Left ventricle myocardium inferior (tissue), 1 donor: ENCODE measurements at regions not wholly inside any gene's neighbourhood (a gene's known extent, or its start where the extent isn't known, plus 50 kb on each side); places are given as distances from the start of the nearest gene placed in this dataset.
A peak's percentile ranks its signal among the peaks of the same experiment; 100 is the strongest.

Experiments used
- DNase-seq: peaks from one replicate; pipeline ENCODE4 v3.0.0-alpha.2; 2020
- H3K27ac ChIP-seq: fragments of 200-600 bp; replicated peaks from 2 replicates; pipeline ENCODE4 v1.8.0; 2021
- H3K27me3 ChIP-seq: fragments of 200-600 bp; 2 replicates; pipeline ENCODE4 v1.8.0; 2021; ENCODE audit warnings: low read depth
- H3K36me3 ChIP-seq: fragments of 200-600 bp; 2 replicates; pipeline ENCODE4 v1.8.0; 2021
- H3K4me1 ChIP-seq: fragments of 200-600 bp; 2 replicates; pipeline ENCODE4 v1.8.0; 2021
- H3K4me3 ChIP-seq: fragments of 200-600 bp; 2 replicates; pipeline ENCODE4 v1.8.0; 2021; ENCODE audit warnings: mild to moderate bottlenecking, moderate library complexity
- H3K9me3 ChIP-seq: fragments of 200-600 bp; replicated peaks from 2 replicates; pipeline ENCODE4 v1.8.0; 2021
- CTCF ChIP-seq: fragments of 200-600 bp; IDR thresholded peaks from 2 replicates; pipeline ENCODE4 v1.8.0; 2021; ENCODE audit warnings: antibody characterized with exemption, mild to moderate bottlenecking, borderline replicate concordance
- intact Hi-C: fragments of 100-400 bp; cut with micrococcal nuclease; formaldehyde crosslinking; loops from one replicate; pipeline ENCODE4 v1.11.0; 2022
- microRNA-seq: library from miRNA; unstranded; fragments of <30 nt; microRNA quantifications from one replicate; pipeline ENCODE4 v1.2.0, GENCODE V29; 2020
- donor health status: DM: no; HTN: yes; CAD: no; lungs with severe emphysema.

- intact Hi-C loops, result no loop called here
- no peak for DNase-seq
- Histone ChIP-seq H3K27me3 (no peaks in the 10 kb centered on the region), H3K4me3 (no peak overlapping the region), H3K9me3 (no peaks in the 10 kb centered on the region), H3K4me1 (no peaks in the 10 kb centered on the region), H3K36me3 (no peaks in the 10 kb centered on the region), H3K27ac (no peak overlapping the region)
- no peak for TF ChIP-seq CTCF
These were observed 65.8 kb upstream of the DIPK2B start for GRCh38 chrX:45266456-45266855.

GRCh38 chrX:45264865-45265264 lies 64.2 kb upstream of the DIPK2B start:
- no peak for TF ChIP-seq CTCF
- H3K36me3 ChIP-seq, result no peaks in the 10 kb centered on the region

GRCh38 chrX:45261471-45261870 lies 60.8 kb upstream of the DIPK2B start:
- no peak for DNase-seq
- H3K9me3 ChIP-seq, result no peaks in the 10 kb centered on the region
- no peak overlapping the region for H3K27ac ChIP-seq
- no peaks in the 10 kb centered on the region for H3K36me3 ChIP-seq
- intact Hi-C loops, result no loop called here
- no peaks in the 10 kb centered on the region for H3K4me1 ChIP-seq
- no peak for TF ChIP-seq CTCF
- H3K4me3 ChIP-seq, result no peak overlapping the region
- no peaks in the 10 kb centered on the region for H3K27me3 ChIP-seq

More at GRCh38 chrX:45264865-45265264, 64.2 kb upstream of the DIPK2B start:
- H3K4me3 ChIP-seq, result no peak overlapping the region
- intact Hi-C loops, result no loop called here
- H3K9me3 ChIP-seq, result no peaks in the 10 kb centered on the region
- no peaks in the 10 kb centered on the region for H3K4me1 ChIP-seq
- H3K27me3 ChIP-seq, result no peaks in the 10 kb centered on the region
- H3K27ac ChIP-seq, result no peak overlapping the region
- peak; percentile 13 for DNase-seq

- Histone ChIP-seq H3K9me3 (no peaks in the 10 kb centered on the region), H3K27ac (no peak overlapping the region), H3K4me3 (no peak overlapping the region), H3K4me1 (no peaks in the 10 kb centered on the region), H3K27me3 (no peaks in the 10 kb centered on the region), H3K36me3 (no peaks in the 10 kb centered on the region)
- no peak for TF ChIP-seq CTCF
- no peak for DNase-seq
- intact Hi-C loops, result no loop called here
These were observed 60.3 kb upstream of the DIPK2B start for GRCh38 chrX:45261005-45261404.

GRCh38 chrX:45258731-45259402 lies 58.2 kb upstream of the DIPK2B start:
- H3K36me3 ChIP-seq, result no peaks in the 10 kb centered on the region
- TF ChIP-seq CTCF, result no peak
- intact Hi-C loops, result no loop called here
- no peak overlapping the region for H3K27ac ChIP-seq
- H3K4me3 ChIP-seq, result no peak overlapping the region
- H3K27me3 ChIP-seq, result no peaks in the 10 kb centered on the region
- H3K4me1 ChIP-seq, result no peaks in the 10 kb centered on the region
- no peak for DNase-seq
- H3K9me3 ChIP-seq, result no peaks in the 10 kb centered on the region

Small RNAs in the stretch of these regions (microRNA-seq; reads per million reads assigned to microRNA genes)
- 16,427 reads per million, percentile 96 among the genes with 10 or more reads in this experiment for gene MIR221
- 683 reads per million, percentile 80 among the genes with 10 or more reads in this experiment for gene MIR222
